Kasumi-1 (cell line): ENCODE measurements at regions not wholly inside any gene's neighbourhood (a gene's known extent, or its start where the extent isn't known, plus 50 kb on each side); places are given as distances from the start of the nearest gene placed in this dataset.
"Not testable (repeated sequence)": the region's sequence is repeated elsewhere in the genome, so short reads cannot be mapped to it uniquely, and the experiment has no call there.

Experiments used
- DNase-seq, 2 experiments: peaks; one replicate each; lab custom pipeline; 2025; lab: John Stamatoyannopoulos, UW

DNA sequence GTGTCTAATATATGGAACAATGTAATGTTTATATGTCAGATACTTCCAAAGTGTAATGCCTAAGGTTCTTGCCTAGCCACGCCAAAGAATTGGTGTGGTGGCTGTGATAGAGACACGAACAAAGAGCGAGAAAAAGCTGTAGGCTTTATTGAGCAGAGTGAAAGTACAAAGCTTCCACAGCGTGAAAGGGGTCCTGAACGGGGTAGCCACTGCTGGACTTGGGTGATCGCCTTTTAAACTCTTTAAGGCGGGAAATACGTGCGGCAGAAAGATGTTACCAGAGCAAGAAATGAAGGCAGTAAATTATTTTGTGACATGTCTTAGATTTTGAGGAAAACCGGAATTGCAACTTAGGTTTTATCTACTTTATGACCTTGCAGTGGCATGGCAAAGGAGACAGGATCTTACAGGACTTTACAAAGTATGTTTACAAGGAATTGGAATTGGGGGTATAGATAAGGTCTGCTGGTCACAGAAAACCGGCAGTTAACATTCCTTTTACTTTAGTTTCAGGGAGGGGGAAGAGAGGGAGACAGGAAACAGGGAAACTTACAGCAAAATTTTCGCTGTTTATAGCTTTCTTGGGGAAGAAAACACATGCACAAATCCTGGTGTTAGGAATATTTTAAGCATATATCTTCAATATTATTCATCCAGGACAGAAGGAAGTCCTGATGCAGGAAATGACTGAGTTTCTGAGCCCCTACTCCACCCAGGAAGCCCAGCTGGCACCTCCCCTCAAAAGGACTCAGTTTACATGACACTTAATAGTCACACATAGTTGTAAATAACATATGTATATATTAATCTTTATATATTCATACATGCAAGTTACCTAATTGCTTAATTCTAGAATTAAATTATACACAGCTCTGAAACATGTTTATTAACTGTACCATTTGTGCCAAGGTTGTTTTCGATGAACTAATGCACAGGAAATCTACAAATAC, 421.3 kb upstream of the PABPC4L start:
- not testable (repeated sequence) for DNase-seq

DNA sequence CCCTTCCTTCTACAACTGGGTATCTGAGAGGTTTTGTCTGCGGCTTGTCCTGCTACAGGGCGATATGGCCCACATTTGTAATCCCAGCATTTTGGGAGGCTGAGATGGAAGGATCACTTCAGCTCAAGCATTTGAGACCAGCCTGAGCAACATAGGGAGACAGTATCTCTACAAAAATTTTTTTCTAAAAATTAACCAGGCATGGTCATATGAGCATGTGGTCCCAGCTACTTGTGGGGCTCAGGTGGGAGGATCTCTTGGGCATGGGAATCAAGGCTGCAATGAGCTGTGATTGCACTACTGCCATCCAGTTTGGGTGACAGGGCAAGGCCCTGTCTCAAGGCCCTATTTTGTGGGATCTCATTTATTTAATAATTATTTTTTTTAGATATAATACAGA, 420.6 kb upstream of the PABPC4L start:
- no peak for DNase-seq

DNA sequence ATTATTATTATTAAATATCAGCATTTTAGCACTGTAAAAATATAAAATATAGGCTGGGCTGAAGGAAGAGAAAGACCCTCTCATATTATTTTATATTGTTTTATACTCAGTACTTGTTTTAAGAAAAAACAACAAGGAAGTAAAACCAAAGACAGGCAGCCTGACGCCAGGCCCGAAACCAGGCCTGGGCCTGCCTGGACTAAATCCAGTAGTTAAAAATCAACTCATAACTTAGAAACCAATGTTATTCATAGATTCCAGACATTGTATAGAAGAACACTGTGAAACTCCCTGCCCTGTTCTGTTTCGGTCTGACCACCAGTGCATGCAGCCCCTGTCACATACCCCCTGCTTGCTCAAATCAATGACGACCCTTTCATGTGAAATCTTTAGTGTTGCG, 420.1 kb upstream of the PABPC4L start:
- DNase-seq = not testable (repeated sequence)

DNA sequence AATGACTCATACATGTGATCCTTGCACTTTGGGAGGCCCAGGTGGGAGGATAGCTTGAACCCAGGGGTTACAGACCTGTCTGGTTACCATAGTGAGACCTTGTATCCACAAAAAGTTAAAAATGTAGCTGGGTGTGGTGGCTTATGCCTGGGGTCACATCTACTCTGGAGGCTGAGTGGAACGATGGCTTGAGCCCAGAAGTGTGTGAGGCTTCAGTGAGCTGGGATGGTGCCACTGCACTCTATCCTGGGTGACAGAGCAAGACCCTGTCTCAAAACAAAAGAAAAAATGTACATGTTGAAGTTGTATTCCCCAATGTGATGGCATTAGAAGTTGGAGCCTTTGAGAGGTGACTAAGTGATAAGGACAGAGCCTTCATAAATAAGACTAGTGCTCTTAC, 409.4 kb upstream of the PABPC4L start:
- DNase-seq = no peak

DNA sequence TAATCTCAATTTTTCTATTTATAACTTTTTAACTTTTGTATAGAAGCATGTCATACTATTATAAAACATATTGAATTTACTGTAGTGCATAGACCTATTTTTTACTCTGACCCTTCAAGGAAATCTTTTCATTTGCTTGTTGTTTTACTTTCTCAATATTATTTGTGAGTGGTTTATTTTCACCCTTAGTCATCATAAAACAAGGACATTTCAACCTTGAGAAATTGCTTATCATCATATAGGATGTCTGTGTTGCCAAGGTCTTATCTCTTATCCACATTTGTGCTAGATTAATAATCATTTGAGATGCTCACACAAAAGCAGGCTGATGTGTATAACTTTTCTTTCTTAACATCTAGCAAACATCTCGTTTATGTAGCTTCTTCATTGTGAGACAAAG, 408.6 kb upstream of the PABPC4L start:
- no peak for DNase-seq

DNA sequence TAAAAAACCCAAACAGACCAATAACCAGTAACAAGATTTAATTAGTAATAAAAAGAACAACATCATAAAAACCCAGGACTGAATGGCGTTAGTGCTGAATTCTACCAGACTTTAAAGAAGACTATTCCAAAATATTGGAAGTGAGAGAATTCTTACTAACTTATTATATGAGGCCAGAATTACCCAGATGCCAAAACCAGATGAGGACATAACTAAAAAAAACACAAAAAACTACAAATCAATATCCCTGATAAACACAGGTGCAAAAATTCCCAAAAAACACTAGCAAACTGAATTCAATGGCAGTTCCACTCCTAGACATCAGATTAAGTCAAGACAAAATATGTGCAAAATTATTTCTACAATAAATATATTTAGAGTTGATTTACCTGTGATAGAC, 400.1 kb upstream of the PABPC4L start:
- no peak for DNase-seq

DNA sequence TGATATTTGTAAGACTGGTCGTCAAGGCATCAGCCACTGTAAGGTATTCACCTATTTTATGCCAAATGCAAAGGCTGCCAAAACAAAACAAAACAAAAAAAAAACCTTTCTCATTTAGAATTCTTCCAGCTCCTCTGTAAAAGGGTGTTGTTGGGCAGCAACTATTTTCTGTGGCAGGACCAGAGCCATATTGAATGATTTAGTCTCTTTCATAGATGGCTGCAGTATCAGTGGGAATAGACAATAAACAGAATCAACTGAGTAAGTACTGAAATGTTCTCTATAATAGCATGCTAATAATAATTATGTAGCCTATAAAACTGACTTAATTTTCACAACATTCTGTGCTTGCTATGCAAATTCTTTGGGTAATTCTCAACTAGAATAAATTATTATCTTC, 389.7 kb upstream of the PABPC4L start:
- no peak for DNase-seq

DNA sequence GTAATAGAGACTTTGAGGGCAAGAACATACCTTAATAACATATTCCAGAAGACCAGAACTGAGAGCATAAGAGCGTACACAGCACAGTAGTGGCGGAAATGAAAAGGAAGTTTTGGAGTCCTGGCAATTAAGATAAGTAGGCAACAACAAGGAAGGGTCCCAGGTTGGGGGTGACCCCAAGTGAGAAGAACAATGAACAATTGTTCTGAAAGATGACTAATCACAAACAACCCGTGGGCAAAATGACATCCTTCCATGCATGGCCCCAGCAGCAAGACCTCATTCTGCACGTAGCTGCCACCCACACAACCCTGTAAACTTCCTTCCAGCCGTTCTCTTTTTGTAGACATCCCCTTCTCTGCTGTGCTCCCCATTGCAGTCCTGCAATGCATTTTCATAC, 384.4 kb upstream of the PABPC4L start:
- DNase-seq = no peak

DNA sequence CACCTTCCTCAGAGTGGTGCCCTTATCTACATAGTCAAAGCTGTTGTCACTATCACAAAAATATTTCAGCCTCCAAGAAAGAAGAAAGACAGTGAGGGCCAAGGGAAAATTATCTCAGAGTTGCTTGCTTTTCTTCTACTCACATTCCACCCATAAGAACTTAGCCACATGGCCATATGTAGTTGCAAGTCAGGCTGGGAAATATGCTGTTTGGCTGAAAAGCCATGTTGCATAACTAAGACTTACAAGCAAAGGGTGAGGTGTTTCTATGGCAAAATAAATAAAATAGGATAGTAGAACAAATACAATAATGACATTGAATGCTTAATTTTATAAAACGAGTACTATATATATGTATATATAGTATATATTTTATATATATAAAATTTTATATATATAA, 365.9 kb upstream of the PABPC4L start:
- no peak for DNase-seq

DNA sequence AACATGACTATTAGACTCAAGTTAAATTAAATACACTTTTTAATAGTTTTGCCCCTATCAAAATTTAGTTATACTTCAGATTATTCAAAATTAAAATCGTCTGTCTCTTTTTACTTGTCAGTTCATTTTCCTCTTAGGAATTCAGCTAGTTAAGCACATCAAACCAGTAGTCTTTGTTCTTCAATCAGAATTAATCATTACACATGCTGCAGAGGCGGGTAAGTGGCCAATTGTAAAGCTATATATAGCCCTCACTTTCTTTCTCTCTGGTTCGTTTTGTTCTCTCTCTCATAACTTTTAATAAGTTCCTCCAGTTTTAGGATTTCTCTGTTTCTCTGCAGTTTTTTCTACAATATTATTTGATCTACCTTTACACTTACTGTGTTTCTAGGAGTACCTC, 359.1 kb upstream of the PABPC4L start:
- DNase-seq = no peak

DNA sequence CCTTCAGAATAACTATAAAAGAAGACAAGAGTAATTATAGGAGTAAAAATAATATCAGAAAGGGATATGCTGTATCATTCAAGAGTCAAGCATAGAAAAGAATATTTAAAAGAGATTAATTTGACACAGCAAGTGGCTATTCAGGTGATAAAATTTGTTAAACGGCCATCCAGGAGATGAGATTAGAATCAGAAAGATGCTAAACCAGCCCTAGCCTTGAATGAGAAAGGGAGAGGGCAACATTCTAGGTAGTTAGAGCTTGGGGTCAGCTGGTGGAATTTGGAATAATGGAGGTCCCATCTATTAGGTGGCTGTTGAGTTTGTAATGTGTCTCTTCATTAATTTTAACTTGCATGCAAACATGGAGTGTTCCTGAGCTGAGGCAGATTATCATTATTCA, 350.5 kb upstream of the PABPC4L start:
- DNase-seq = no peak

DNA sequence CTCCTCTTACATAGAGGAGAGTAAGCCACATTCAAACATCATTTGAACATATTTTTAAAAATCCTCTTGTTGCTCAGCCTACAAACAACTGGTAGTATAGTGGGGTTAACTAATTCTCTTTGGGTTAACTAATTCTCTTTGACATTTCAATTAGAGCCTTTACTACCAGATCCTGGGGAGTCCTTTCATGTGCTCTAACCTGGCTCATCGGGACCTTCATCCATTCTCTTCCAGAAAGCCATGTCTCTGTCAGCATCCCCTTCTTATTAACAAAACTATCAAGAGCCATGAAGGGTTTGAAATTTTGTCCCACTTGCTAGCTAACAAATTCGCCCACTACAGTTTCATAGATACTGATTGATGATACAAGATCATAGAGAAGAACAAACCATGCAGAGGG, 349.8 kb upstream of the PABPC4L start:
- no peak for DNase-seq

DNA sequence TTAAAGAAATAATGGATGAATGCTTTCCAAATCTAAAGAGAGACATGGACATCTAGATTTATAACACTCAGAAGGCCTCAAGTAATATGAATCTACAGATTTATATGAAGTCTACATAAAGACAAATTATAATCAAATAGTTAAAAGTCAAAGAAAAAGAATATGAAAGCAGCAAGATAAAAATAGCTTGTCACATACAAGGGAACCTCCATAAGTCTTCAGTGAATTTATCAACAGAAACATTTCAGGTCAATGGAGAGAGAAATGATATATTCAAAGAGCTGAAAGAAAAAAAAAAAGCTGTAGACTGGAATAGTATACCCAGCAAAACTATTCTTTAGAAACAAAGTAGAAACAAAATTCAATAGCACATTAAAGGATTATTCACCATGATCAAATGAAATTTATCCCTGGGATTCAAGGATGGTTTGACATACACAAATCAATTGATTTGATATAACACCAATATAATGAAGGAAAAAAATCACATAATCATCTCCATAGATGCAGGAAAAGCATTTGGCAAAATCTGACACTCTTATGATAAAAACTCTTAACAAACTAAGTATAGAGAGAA, 346.6 kb upstream of the PABPC4L start:
- DNase-seq = no peak

DNA sequence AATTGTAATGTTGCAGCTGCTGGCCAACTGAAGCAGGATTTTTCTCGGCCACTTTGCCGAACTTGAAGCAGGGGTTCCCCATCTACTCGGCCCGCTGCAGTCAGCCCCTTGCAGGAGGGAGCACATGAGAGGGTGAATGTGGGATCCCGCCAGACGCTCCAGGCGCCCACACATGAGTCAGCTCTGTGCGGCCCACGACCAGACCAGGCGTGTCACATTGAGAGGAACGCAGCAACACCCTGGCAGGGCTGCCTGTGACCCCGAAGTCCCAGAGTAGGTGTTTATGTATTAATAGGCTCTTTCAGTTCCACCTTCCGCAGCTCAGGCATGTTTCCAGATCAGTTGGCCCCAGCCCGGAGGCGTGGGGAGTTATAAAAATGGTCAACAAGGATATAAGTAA, 344.7 kb upstream of the PABPC4L start:
- no peak for DNase-seq

DNA sequence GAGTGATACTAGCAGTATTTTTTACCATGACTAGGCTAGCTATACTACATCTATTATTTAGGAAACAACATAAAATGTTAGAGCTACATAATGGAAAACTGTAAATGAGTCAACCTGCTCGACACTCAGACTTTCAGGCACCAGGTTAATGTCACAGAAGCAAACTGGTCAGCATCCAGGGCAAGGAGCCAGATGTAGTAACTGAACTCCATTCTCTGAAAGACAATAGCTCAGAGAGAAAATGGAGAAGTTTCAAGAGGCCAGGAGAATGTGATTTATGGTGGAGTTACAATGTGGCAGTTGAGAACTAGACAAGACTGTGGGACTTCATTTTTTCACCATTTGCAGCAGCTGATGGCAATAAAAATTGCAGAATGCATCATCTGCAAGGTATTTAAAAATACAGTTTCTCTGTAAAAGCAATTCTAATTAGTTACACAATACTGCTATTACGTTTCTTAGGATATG, 342.7 kb upstream of the PABPC4L start:
- no peak for DNase-seq

DNA sequence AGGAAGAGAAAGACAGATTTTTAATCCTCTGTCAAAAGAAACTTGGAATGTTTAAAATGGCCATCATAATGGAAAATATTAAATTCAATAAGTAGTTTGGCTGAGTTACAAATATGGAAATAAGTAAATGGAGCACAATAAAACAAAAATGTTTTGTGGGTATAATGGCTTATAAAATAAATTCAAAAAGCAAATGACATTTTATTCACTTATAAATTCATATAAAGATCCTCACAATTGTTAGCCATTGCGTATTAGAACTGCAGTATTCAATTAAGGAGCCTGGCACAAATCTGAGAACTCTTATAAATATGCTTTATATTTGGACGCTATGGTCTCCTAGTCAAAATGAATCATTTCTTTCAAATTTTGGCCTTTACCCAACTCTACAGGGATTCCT, 339.0 kb upstream of the PABPC4L start:
- no peak for DNase-seq

DNA sequence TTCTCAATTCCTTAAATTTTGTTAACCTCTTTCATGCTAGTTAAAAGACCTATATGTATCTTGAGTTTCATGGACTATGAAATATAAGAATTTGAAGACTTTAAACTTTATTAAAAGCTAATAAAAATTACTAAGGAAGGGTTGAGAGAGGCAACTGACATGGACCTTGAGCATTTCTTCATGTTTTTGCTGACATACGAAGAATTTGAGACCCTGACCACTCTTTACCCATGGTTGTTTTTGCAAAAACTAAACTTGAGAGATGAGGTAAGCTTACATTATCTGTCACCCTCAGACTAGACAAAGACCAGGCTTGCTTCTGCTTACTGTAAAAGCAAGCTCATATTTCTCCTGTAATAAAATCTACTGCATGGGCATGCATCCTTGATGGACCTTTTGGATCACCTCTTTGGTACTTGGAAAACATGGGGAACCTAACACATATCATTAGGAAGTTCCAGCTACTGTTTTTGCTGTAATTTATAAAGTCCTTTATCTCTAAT, 338.2 kb upstream of the PABPC4L start:
- DNase-seq = no peak

DNA sequence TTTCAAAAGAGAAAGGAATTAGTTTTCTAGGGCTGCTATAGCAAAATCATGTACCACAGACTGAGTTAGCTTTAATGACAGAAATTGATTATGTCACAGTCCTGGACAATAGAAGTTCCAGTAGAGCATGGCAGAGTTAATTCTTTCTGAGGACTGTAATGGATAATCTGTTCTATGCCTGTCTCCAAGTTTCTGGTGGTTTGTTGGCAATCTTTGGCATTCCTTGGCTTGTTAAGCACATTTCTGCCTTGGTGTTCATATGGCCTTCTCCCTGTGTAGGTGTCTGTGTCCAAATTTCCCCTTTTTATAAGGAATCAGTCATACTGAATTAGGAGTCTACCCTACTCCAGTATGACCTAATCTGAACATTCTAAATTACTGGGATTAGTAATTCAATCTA, 336.1 kb upstream of the PABPC4L start:
- no peak for DNase-seq

DNA sequence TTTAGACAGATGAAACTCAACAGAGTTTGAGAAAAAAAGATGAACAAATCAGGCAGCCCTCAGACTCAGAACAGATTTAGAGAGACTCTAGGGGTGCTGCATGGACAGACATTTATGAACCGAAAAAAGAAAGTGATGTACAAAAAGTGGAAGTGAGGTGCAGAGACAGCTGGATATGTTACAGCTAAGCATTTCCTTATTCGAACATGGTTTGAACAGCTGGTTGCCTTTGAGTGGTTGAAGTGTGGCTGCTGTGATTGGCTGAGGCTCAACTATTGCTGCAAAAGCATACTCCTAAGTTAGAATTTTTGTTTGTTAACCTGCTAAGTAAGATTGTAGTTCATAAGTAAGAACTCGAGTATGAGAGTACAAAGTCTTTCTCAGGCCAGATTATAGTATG, 331.5 kb upstream of the PABPC4L start:
- DNase-seq = no peak

DNA sequence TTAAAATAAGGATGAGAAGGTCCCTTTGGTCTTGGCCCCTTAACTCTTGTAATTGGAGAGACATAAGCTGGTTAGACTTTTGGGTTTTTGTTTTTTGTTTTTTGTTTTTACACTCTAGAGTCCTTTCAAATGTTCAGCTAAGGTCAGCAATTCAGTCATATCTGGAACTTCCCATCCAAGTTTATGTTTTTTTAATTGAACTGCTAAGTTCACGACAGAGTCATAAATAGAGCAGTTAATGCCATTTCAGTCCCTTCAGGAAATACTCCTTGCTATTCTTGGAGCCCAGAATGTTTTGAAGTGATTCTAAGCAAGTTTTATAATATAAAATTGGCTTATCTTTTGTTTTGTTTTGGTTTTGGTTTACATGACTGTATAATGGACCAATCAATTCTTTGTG, 329.4 kb upstream of the PABPC4L start:
- no peak for DNase-seq

DNA sequence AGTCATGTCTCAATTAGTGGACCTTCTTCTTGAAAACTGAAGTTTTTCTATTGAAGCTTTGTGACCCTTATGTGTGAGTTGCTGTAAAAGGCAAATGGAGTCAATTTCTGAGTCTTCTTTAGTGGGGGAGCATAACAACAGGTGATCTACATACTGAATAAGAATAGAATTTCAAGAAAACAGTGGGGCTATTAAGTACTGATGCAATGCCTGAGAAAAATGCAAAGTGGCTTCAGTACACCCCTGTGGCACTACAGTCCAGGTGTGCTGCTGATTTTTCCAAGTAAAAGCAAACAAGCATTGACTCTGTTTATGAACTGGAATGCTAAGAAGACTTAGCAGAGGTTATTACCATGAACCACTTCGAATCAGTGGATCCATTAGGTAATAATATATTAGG, 328.0 kb upstream of the PABPC4L start:
- DNase-seq = no peak

DNA sequence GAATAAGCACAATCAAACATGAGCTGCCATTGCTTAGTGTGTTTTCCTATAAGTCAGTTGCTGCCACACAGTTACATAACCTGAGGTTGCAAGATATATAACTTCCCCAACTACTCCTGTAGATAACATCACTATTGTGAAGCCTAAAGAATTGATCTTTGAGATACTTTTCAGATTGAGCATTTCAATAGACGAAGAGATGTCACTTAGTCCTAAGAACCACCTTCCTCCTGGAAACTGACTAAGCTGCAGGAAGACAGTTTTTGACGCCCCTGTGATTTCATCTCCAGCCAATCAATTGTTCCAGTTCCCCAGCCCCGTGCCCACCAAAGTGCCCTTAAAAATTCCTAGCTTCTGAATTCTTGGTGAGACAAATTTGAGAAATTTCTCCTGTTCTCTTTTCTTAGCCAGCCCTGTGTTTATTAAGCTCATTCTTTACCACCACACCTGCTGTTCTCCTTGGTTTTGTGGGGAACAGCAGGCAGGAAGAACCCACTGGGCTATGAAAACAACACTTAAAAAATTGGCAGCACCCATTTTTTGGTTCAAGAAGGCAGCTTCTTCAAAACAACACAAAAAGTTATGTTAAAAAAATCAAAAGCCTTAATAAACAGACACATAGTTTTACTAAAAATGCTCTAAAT, 317.1 kb upstream of the PABPC4L start:
- no peak for DNase-seq

DNA sequence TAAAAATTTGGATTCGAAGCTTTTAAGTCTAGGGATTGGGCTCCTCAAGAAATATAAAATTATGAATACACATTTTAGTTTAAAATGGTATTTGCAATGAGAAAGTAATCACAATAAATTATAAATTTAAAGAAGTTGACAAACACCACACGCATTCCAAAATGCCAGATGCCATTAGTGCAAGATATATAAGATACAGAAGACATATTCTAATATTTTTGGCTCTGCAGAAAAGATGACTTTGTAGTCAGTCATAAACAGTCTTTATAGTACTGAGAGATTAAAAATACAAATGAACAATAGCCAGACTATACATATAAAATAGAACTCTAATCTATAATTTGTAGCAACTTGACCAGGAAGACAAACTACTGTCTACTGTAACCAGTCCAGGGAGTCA, 309.0 kb upstream of the PABPC4L start:
- no peak for DNase-seq
